Keratinocyte (primary cell): ENCODE measurements at regions not wholly inside any gene's neighbourhood (a gene's known extent, or its start where the extent isn't known, plus 50 kb on each side); places are given as distances from the start of the nearest gene placed in this dataset.

Experiments used
- DNase-seq: peaks from one replicate; pipeline ENCODE4 v3.0.0-alpha.2; 2011; ENCODE audit warnings: low read depth, missing footprints, low spot score
- FAIRE-seq: peaks from 2 replicates; lab custom pipeline; 2011; peaks lifted over from hg19 to GRCh38; lab: Jason Lieb, UNC
- H2AFZ ChIP-seq: 2 replicates; pipeline ENCODE4 v1.6.0; 2012; ENCODE audit warnings: low read length, control low read depth, inconsistent platforms; ENCODE audit not compliant: control insufficient read depth
- H3K27ac ChIP-seq: 2 replicates; pipeline ENCODE4 v1.5.1; 2011; ENCODE audit warnings: low read length; ENCODE audit not compliant: control insufficient read depth, insufficient read depth
- H3K27me3 ChIP-seq: 3 replicates; pipeline ENCODE4 v1.6.0; 2011; ENCODE audit warnings: low read length; ENCODE audit not compliant: control insufficient read depth, insufficient read depth; ENCODE audit errors: extremely low read depth
- H3K36me3 ChIP-seq, 2 experiments: 2 replicates in 1 of 2; 3 replicates in 1 of 2; pipeline ENCODE4 v1.5.1; 2011; ENCODE audit warnings: low read length in 2 of 2, mild to moderate bottlenecking in 1 of 2; ENCODE audit not compliant: control insufficient read depth in 2 of 2, insufficient read depth in 2 of 2; ENCODE audit errors: extremely low read depth in 1 of 2
- H3K4me1 ChIP-seq: 3 replicates; pipeline ENCODE4 v1.5.1; 2011; ENCODE audit warnings: low read length; ENCODE audit not compliant: control insufficient read depth, insufficient read depth; ENCODE audit errors: extremely low read depth
- H3K4me2 ChIP-seq: 3 replicates; pipeline ENCODE4 v1.6.0; 2011; ENCODE audit warnings: low read depth, low read length; ENCODE audit not compliant: control insufficient read depth, insufficient read depth; ENCODE audit errors: extremely low read depth
- H3K4me3 ChIP-seq, 3 experiments: fragments of 200-600 bp in 1 of 3; sonication (generic) in 1 of 3; 2 replicates in 2 of 3; 3 replicates in 1 of 3; pipeline ENCODE4 v1.5.1; 2011 to 2016; ENCODE audit warnings: low read length in 3 of 3, mild to moderate bottlenecking in 3 of 3, control low read depth in 2 of 3, inconsistent platforms in 1 of 3, low read depth in 1 of 3, mixed read lengths in 1 of 3, mixed run types in 1 of 3, moderate library complexity in 1 of 3; ENCODE audit not compliant: control insufficient read depth in 2 of 3, insufficient read depth in 2 of 3; ENCODE audit errors: extremely low read depth in 1 of 3
- H3K79me2 ChIP-seq: 2 replicates; pipeline ENCODE4 v1.6.0; 2012; ENCODE audit warnings: low read length; ENCODE audit not compliant: control insufficient read depth, insufficient read depth
- H3K9ac ChIP-seq: 3 replicates; pipeline ENCODE4 v1.6.0; 2011; ENCODE audit warnings: low read length; ENCODE audit not compliant: control insufficient read depth, insufficient read depth; ENCODE audit errors: extremely low read depth
- H3K9me1 ChIP-seq: 3 replicates; pipeline ENCODE4 v1.6.0; 2011; ENCODE audit warnings: low read length; ENCODE audit not compliant: control insufficient read depth, insufficient read depth; ENCODE audit errors: extremely low read depth
- H3K9me3 ChIP-seq: 2 replicates; pipeline ENCODE4 v1.5.1; 2012; ENCODE audit warnings: low read depth, low read length; ENCODE audit not compliant: control insufficient read depth
- H4K20me1 ChIP-seq: 3 replicates; pipeline ENCODE4 v1.6.0; 2011; ENCODE audit warnings: low read length; ENCODE audit not compliant: control insufficient read depth, insufficient read depth; ENCODE audit errors: extremely low read depth
- CTCF ChIP-seq, 3 experiments: IDR thresholded peaks in 1 of 3; conservative IDR thresholded peaks in 1 of 3; optimal IDR thresholded peaks in 1 of 3; 2 replicates in 2 of 3; 3 replicates in 1 of 3; pipeline versions ENCODE3 to v1.5.1; 2011; ENCODE audit warnings: low read length in 3 of 3, mild to moderate bottlenecking in 3 of 3, moderate library complexity in 2 of 3, control low read depth in 1 of 3, inconsistent platforms in 1 of 3; ENCODE audit not compliant: insufficient read depth in 2 of 3; ENCODE audit errors: extremely low read depth in 1 of 3
- EZH2 ChIP-seq: IDR thresholded peaks from one replicate; pipeline ENCODE4 v1.6.1; 2012; ENCODE audit warnings: inconsistent platforms, mild to moderate bottlenecking, low read length, moderate library complexity
- dilution Hi-C: fragments of 300-500 bp; cut with MboI; formaldehyde crosslinking; loops from one replicate; pipeline ENCODE4 v1.7.0; 2020; ENCODE audit warnings: low sequenced_read_pairs; ENCODE audit not compliant: extremely low pct_ligation_motif_present

DNA sequence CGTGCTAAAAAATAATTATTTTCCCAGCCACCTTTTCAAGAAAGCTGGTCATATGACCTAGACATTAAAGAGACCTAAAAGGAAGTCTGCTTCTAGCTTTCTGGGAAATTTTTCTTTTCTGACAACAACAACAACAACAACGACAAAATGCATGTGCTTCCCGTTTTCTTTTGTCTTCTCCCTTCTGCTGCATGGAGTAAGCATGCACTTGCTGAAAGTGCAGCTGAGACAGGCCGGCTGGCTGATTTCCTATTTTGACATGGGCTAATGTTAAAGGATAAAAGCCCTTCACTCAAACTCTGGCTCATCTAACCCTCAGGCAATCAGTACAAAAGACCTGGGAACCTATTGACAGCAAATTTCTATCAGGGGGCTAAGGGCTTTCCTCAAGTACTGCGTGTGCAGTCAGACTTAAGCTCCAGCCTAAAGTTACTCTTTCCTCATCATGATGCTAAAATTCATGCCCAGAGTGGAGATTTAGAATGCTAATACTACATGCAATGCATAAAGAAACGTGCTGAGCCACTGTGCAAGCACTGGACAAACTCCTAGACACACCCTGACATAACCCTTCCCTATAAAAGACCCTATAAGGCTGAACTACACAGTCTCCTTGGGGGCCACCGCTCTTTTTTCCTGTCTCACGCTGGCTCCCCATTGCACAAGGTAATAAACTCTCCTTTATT, 811.1 kb downstream of the UQCRFS1 start:
- no peak overlapping the region for H3K27ac ChIP-seq
- no peaks in the 10 kb centered on the region for H3K36me3 ChIP-seq
- H3K9me1 ChIP-seq = no peaks in the 10 kb centered on the region
- dilution Hi-C loops = no loop called here
- no peaks in the 10 kb centered on the region for H3K4me1 ChIP-seq
- no peaks in the 10 kb centered on the region for H3K27me3 ChIP-seq
- DNase-seq (no peak), FAIRE-seq (no peak)
- H3K9ac ChIP-seq = no peak overlapping the region
- no peaks in the 10 kb centered on the region for H3K79me2 ChIP-seq
- H2AFZ ChIP-seq = no peak overlapping the region
- H4K20me1 ChIP-seq = no peaks in the 10 kb centered on the region
- H3K9me3 ChIP-seq = peaks cover 9% of the 10 kb centered on the region
- no peak overlapping the region for H3K4me2 ChIP-seq
- no peak for TF ChIP-seq CTCF (optimal IDR thresholded peaks at IDR 0.05 in 1 of 3, IDR thresholded peaks at IDR 0.05 in 1 of 3, conservative IDR thresholded peaks at IDR 0.05 in 1 of 3; ENCODE audit: extremely low read depth in 1 of 3, insufficient read depth in 2 of 3, low read length in 3 of 3)
- no peak for TF ChIP-seq EZH2
- H3K4me3 ChIP-seq = no peak overlapping the region

- Histone ChIP-seq H3K36me3 (no peaks in the 10 kb centered on the region), H3K9ac (no peak overlapping the region), H3K4me3 (no peak overlapping the region), H3K9me3 (peaks cover 11% of the 10 kb centered on the region), H3K4me1 (no peaks in the 10 kb centered on the region), H3K79me2 (no peaks in the 10 kb centered on the region), H2AFZ (no peak overlapping the region), H3K4me2 (no peak overlapping the region), H3K27me3 (no peaks in the 10 kb centered on the region), H3K27ac (no peak overlapping the region), H4K20me1 (no peaks in the 10 kb centered on the region), H3K9me1 (no peaks in the 10 kb centered on the region)
- TF ChIP-seq EZH2 = no peak
- TF ChIP-seq CTCF (optimal IDR thresholded peaks at IDR 0.05 in 1 of 3, IDR thresholded peaks at IDR 0.05 in 1 of 3, conservative IDR thresholded peaks at IDR 0.05 in 1 of 3; ENCODE audit: extremely low read depth in 1 of 3, insufficient read depth in 2 of 3, low read length in 3 of 3) = no peak
- FAIRE-seq (no peak), DNase-seq (no peak)
- dilution Hi-C loops = no loop called here
Observed at GRCh38 chr19:28400953-28401671, 811.8 kb downstream of the UQCRFS1 start.
